H9 (cell line): ENCODE measurements at regions not wholly inside any gene's neighbourhood (a gene's known extent, or its start where the extent isn't known, plus 50 kb on each side); places are given as distances from the start of the nearest gene placed in this dataset.

Experiments used
- DNase-seq: peaks from one replicate; pipeline ENCODE4 v3.0.0-alpha.2; 2017
- H2AFZ ChIP-seq: one replicate; pipeline ENCODE4 v1.6.1; 2013; ENCODE audit warnings: mild to moderate bottlenecking, low read length, control low read depth, moderate library complexity
- H2AK5ac ChIP-seq: 2 replicates; pipeline ENCODE4 v1.6.1; 2013; ENCODE audit warnings: low read length, control low read depth, mixed read lengths; ENCODE audit not compliant: insufficient read length
- H2BK120ac ChIP-seq: one replicate; pipeline ENCODE4 v1.6.1; 2013; ENCODE audit warnings: low read depth, mild to moderate bottlenecking, low read length, control low read depth, inconsistent platforms; ENCODE audit not compliant: poor library complexity, severe bottlenecking
- H2BK12ac ChIP-seq: 2 replicates; pipeline ENCODE4 v1.6.1; 2013; ENCODE audit warnings: low read length, control low read depth, mixed read lengths, low read depth; ENCODE audit not compliant: insufficient read length
- H2BK15ac ChIP-seq: 2 replicates; pipeline ENCODE4 v1.6.1; 2013; ENCODE audit warnings: low read depth, low read length, control low read depth
- H2BK20ac ChIP-seq: one replicate; pipeline ENCODE4 v1.6.1; 2013; ENCODE audit warnings: low read depth, mild to moderate bottlenecking, low read length, control low read depth, inconsistent platforms; ENCODE audit not compliant: poor library complexity, severe bottlenecking
- H2BK5ac ChIP-seq: 2 replicates; pipeline ENCODE4 v1.6.1; 2013; ENCODE audit warnings: low read length, control low read depth, mixed read lengths; ENCODE audit not compliant: insufficient read length
- H3K14ac ChIP-seq: 2 replicates; pipeline ENCODE4 v1.6.1; 2013; ENCODE audit warnings: low read length, control low read depth; ENCODE audit not compliant: insufficient read depth
- H3K18ac ChIP-seq: 2 replicates; pipeline ENCODE4 v1.6.1; 2013; ENCODE audit warnings: low read depth, mild to moderate bottlenecking, mixed read lengths, low read length, control low read depth; ENCODE audit not compliant: insufficient read length
- H3K23ac ChIP-seq: 2 replicates; pipeline ENCODE4 v1.6.1; 2013; ENCODE audit warnings: low read length, control low read depth, mixed read lengths, low read depth; ENCODE audit not compliant: insufficient read length
- H3K23me2 ChIP-seq: 2 replicates; pipeline ENCODE4 v1.6.1; 2013; ENCODE audit warnings: low read depth, mild to moderate bottlenecking, mixed read lengths, low read length, control low read depth; ENCODE audit not compliant: insufficient read length, poor library complexity, severe bottlenecking
- H3K27ac ChIP-seq: 2 replicates; pipeline ENCODE4 v1.5.1; 2013; ENCODE audit warnings: low read length, control low read depth, mixed read lengths, low read depth; ENCODE audit not compliant: insufficient read length
- H3K27me3 ChIP-seq: 2 replicates; pipeline ENCODE4 v1.6.1; 2013; ENCODE audit warnings: low read length, control low read depth, inconsistent platforms; ENCODE audit not compliant: insufficient read depth
- H3K4ac ChIP-seq: 2 replicates; pipeline ENCODE4 v1.6.1; 2013; ENCODE audit warnings: low read depth, mild to moderate bottlenecking, control low read depth, inconsistent platforms, low read length, moderate library complexity
- H3K4me1 ChIP-seq: 2 replicates; pipeline ENCODE4 v1.6.1; 2013; ENCODE audit warnings: low read length, control low read depth, inconsistent platforms; ENCODE audit not compliant: insufficient read depth
- H3K4me2 ChIP-seq: 2 replicates; pipeline ENCODE4 v1.6.1; 2013; ENCODE audit warnings: low read length, control low read depth, mixed read lengths; ENCODE audit not compliant: insufficient read length, insufficient read depth
- H3K56ac ChIP-seq: 2 replicates; pipeline ENCODE4 v1.6.1; 2013; ENCODE audit warnings: low read depth, mild to moderate bottlenecking, mixed read lengths, low read length, control low read depth; ENCODE audit not compliant: insufficient read length
- H3K79me1 ChIP-seq: 2 replicates; pipeline ENCODE4 v1.6.1; 2013; ENCODE audit warnings: low read depth, mild to moderate bottlenecking, moderate library complexity, low read length, control low read depth, inconsistent platforms; ENCODE audit not compliant: insufficient read depth, poor library complexity, severe bottlenecking
- H3K79me2 ChIP-seq: 2 replicates; pipeline ENCODE4 v1.6.1; 2013; ENCODE audit warnings: low read length, control low read depth, inconsistent platforms; ENCODE audit not compliant: insufficient read depth
- H3K9ac ChIP-seq: 2 replicates; pipeline ENCODE4 v1.6.1; 2013; ENCODE audit warnings: low read length, control low read depth, mixed read lengths; ENCODE audit not compliant: insufficient read length; ENCODE audit errors: extremely low read depth
- H3K9me3 ChIP-seq: one replicate; pipeline ENCODE4 v1.6.1; 2013; ENCODE audit warnings: low read depth, low read length, inconsistent platforms; ENCODE audit not compliant: control insufficient read depth
- H3T11ph ChIP-seq: one replicate; pipeline ENCODE4 v1.6.1; 2013; ENCODE audit warnings: mild to moderate bottlenecking, low read length, control low read depth, inconsistent platforms
- H4K20me1 ChIP-seq: one replicate; pipeline ENCODE4 v1.6.1; 2013; ENCODE audit not compliant: control insufficient read depth, insufficient read length, insufficient read depth
- H4K5ac ChIP-seq: 2 replicates; pipeline ENCODE4 v1.6.1; 2013; ENCODE audit warnings: low read depth, mild to moderate bottlenecking, mixed read lengths, low read length, control low read depth; ENCODE audit not compliant: insufficient read length
- H4K8ac ChIP-seq: replicated peaks from 2 replicates; pipeline ENCODE4 v1.6.1; 2013; ENCODE audit warnings: low read length, control low read depth, mixed read lengths, low read depth; ENCODE audit not compliant: insufficient read length
- H4K91ac ChIP-seq: 2 replicates; pipeline ENCODE4 v1.6.1; 2013; ENCODE audit warnings: low read depth, mild to moderate bottlenecking, moderate library complexity, mixed read lengths, low read length, control low read depth; ENCODE audit not compliant: insufficient read length
- H3K27ac Mint-ChIP-seq, 3 experiments: 2 replicates in 2 of 3; 3 replicates in 1 of 3; pipeline ENCODE4 v1.8.0; 2020 to 2021; ENCODE audit warnings: mixed read lengths in 3 of 3, mild to moderate bottlenecking in 1 of 3, moderate library complexity in 1 of 3
- H3K27me3 Mint-ChIP-seq: 2 replicates; pipeline ENCODE4 v1.8.0; 2021; ENCODE audit warnings: low read depth, mild to moderate bottlenecking, moderate library complexity, mixed read lengths
- H3K36me3 Mint-ChIP-seq, 3 experiments: 2 replicates in 2 of 3; 3 replicates in 1 of 3; pipeline ENCODE4 v1.8.0; 2020 to 2021; ENCODE audit warnings: low read depth in 3 of 3, mixed read lengths in 3 of 3; ENCODE audit not compliant: insufficient read depth in 1 of 3
- H3K4me1 Mint-ChIP-seq, 2 experiments: 2 replicates each; pipeline ENCODE4 v1.8.0; 2020; ENCODE audit warnings: mixed read lengths in 2 of 2
- H3K4me3 Mint-ChIP-seq, 2 experiments: 2 replicates in 1 of 2; 3 replicates in 1 of 2; pipeline ENCODE4 v1.8.0; 2020 to 2021; ENCODE audit warnings: mild to moderate bottlenecking in 2 of 2, mixed read lengths in 2 of 2, moderate library complexity in 1 of 2
- H3K9me3 Mint-ChIP-seq, 2 experiments: 2 replicates in 1 of 2; 3 replicates in 1 of 2; pipeline ENCODE4 v1.8.0; 2020; ENCODE audit warnings: mild to moderate bottlenecking in 2 of 2, mixed read lengths in 2 of 2, moderate library complexity in 1 of 2
- CTCF ChIP-seq: fragments of 200-600 bp; sonication (generic); conservative IDR thresholded peaks from 3 replicates; pipeline ENCODE4 v1.8.0; 2021; ENCODE audit warnings: antibody characterized with exemption, mild to moderate bottlenecking

DNA sequence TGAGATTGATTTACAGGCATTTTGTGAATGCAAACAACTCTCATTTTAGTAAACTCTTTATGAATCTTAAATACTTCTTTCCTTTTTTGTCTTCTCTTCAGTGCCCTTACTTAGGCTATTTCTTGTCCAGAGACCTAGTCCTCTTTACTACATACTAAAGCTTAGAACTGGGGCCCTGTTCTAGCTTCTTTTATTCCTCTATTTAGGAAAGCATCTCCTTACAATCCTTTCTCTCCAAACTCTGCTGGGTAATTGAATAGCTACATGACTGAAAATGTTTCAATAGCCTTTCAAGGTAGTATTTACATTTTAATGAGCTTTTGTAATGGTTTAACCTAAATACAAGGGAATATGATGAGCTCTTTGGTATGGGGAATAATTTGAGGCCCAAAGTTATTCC lies 1701.5 kb upstream of the TENM3 start:
- Histone ChIP-seq H2BK12ac (no peak overlapping the region), H3T11ph (no peak overlapping the region), H3K23ac (no peak overlapping the region), H3K23me2 (no peaks in the 10 kb centered on the region), H3K79me1 (no peaks in the 10 kb centered on the region), H3K4ac (no peak overlapping the region), H3K27ac (no peak overlapping the region), H3K4me1 (peaks cover 3% of the 10 kb centered on the region; the same call in 1 of the 2 replicates), H2BK120ac (no peak overlapping the region), H4K5ac (no peak overlapping the region), H3K27me3 (no peaks in the 10 kb centered on the region), H3K4me2 (no peak overlapping the region), H4K91ac (no peak overlapping the region), H3K18ac (no peak overlapping the region), H2BK20ac (no peak overlapping the region), H2BK5ac (no peak overlapping the region), H3K56ac (no peak overlapping the region), H3K9ac (no peak overlapping the region), H2BK15ac (no peak overlapping the region), H4K20me1 (no peaks in the 10 kb centered on the region), H4K8ac (no peak overlapping the region), H3K79me2 (no peaks in the 10 kb centered on the region), H2AK5ac (no peak overlapping the region), H2AFZ (no peak overlapping the region), H3K9me3 (no peaks in the 10 kb centered on the region), H3K14ac (no peak overlapping the region)
- H3K36me3 Mint-ChIP-seq: 0 out of 7 replicates have a peak, but pooled peaks cover 0 to 4% (median 0%) of the 10 kb centered on the region in 3 experiments
- no peaks in the 10 kb centered on the region for H3K9me3 Mint-ChIP-seq
- peak overlapping the region; percentile 74 to 99 (median 95); a peak in 6 of 7 replicates for H3K27ac Mint-ChIP-seq
- no peak for TF ChIP-seq CTCF
- H3K4me3 Mint-ChIP-seq: no peak overlapping the region
- H3K27me3 Mint-ChIP-seq: no peaks in the 10 kb centered on the region
- H3K4me1 Mint-ChIP-seq: peaks cover 53 to 56% of the 10 kb centered on the region in 2 experiments
- DNase-seq: no peak
